Upper lobe of left lung (tissue), 4 donors: ENCODE measurements at regions not wholly inside any gene's neighbourhood (a gene's known extent, or its start where the extent isn't known, plus 50 kb on each side); places are given as distances from the start of the nearest gene placed in this dataset.

Experiments used
- POLR2A ChIP-seq, 4 donors: fragments of 450-650 bp; IDR thresholded peaks; one replicate each; pipeline ENCODE4 v1.5.1; 2016 to 2017; ENCODE audit warnings: antibody characterized with exemption in 4 of 4, mild to moderate bottlenecking in 2 of 4
- TF ChIP-seq, protein P1 (sequence below), 6 experiments: fragments of 450-650 bp in 4 of 6; fragments of 200-600 bp in 2 of 6; sonication (generic) in 2 of 6; IDR thresholded peaks; one replicate each; pipeline ENCODE4 v1.5.1; 2016 to 2019; ENCODE audit warnings: antibody characterized with exemption in 6 of 6

DNA sequence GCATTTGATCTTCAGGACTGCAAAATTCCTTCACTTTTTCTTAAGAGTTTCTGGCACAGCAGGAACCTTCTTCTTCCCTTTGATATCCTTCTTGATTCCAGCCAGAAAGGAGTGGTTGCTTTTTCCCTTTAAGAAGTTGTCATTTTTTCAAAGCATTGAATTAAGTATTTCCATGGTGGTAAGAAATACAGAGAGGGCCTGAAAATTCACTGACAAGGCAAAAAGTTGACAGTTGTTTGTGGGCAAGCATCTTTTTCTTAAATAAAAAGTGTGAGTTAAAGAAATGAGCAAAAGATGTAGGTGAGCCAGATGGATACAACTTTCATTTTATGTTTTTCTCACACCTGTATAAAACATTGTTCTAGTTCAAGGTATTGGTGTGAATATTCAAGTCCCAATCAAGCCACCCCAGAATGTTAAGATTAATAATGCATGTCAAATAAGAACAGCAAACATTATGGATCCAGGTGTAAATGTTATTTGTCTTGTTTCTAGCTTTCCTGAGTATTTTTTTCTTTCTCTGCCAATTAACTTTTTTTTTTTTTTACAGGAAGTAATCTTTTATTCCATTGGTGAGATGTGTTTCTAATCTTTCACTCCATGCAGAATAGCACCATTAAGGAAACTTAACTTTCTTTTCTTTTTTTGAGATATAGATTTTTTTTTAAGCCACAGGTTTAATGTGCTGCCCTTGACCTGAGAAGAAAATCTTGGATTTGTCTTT lies 334.3 kb upstream of the SEMA3A start:
- TF ChIP-seq, protein P1, sequence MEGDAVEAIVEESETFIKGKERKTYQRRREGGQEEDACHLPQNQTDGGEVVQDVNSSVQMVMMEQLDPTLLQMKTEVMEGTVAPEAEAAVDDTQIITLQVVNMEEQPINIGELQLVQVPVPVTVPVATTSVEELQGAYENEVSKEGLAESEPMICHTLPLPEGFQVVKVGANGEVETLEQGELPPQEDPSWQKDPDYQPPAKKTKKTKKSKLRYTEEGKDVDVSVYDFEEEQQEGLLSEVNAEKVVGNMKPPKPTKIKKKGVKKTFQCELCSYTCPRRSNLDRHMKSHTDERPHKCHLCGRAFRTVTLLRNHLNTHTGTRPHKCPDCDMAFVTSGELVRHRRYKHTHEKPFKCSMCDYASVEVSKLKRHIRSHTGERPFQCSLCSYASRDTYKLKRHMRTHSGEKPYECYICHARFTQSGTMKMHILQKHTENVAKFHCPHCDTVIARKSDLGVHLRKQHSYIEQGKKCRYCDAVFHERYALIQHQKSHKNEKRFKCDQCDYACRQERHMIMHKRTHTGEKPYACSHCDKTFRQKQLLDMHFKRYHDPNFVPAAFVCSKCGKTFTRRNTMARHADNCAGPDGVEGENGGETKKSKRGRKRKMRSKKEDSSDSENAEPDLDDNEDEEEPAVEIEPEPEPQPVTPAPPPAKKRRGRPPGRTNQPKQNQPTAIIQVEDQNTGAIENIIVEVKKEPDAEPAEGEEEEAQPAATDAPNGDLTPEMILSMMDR (IDR thresholded peaks at IDR 0.05) = no peak
- no peak for TF ChIP-seq POLR2A (IDR thresholded peaks at IDR 0.05)
